SK-MEL-5 (cell line): ENCODE measurements at regions not wholly inside any gene's neighbourhood (a gene's known extent, or its start where the extent isn't known, plus 50 kb on each side); places are given as distances from the start of the nearest gene placed in this dataset.

Source experiments
- DNase-seq: peaks from one replicate; pipeline ENCODE4 v3.0.0-alpha.2; 2016; ENCODE audit warnings: low read depth, low spot score
- in situ Hi-C: cut with HindIII; loops from 2 replicates; pipeline ENCODE4 v1.10.0; 2016; ENCODE audit warnings: low sequenced_read_pairs, high pct_unique_total_duplicates, low pct_unique_long_range_greater_than_20kb

DNA sequence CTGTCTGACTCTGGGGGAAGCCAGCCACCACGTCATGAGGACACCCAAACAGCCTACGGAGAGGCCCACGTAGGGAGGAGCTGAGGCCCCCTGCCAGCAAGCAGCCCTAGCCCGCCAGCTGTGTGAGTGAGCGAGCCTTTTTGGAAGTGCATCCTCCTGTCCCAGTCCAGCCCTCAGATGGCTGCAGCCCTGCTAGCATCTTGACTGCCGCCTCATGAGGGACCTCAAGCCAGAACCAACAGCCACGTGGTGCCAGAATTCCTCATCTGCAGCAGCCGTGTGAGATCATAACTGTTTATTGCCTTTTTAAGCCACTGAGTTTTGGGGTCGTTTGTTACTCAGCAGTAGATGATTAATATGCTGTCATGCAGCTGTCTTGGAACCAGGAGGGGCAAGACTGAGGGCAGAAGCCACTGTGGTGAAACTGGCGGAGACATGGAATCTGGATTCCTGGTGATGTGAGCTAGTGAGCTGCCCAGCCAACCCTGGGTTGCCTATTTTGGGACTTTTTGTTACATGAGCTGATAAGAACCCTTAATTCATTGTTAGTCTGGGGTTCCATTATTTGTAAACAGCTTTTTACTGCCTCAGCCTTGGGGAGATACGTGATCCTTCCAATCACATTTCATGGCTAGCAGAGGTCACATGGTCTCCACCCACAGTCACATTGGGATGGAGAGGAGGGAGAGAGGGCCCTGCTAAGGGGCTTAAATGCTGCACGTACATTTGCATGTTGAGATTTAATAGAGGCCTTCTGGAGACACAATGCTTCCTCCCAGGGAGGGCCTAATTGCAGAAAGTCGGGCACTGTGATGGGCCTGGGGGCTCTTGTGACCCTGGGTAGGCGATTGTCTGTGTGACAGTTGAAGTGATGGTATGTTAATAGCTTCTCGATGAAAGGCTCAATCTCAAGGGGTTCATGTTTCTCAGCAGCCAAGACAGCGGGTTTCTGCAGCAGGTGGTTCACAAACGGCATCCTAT is 73.8 kb downstream of the RPLP1 start:
- no peak for DNase-seq
- in situ Hi-C loops = no loop called here

DNA sequence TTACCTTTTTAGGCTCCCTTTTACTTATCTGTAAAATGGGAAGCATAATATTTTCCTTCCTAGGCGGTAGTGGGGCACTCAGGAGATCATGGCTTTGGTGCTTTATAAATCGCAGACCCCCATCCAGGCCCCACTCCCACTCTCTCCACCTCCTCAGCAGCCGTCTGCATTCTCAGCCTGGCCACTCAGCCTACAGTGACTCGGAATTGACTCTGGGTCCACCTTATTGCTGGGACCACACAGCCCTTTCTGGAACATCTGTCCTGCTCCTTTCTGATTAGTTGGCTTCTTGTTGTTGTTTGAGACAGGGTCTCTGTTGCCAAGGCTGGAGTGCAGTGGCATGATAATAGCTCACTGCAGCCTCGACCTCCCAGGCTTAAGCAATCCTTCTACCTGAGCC is 76.5 kb downstream of the RPLP1 start:
- in situ Hi-C loops = no loop called here
- DNase-seq = no peak

DNA sequence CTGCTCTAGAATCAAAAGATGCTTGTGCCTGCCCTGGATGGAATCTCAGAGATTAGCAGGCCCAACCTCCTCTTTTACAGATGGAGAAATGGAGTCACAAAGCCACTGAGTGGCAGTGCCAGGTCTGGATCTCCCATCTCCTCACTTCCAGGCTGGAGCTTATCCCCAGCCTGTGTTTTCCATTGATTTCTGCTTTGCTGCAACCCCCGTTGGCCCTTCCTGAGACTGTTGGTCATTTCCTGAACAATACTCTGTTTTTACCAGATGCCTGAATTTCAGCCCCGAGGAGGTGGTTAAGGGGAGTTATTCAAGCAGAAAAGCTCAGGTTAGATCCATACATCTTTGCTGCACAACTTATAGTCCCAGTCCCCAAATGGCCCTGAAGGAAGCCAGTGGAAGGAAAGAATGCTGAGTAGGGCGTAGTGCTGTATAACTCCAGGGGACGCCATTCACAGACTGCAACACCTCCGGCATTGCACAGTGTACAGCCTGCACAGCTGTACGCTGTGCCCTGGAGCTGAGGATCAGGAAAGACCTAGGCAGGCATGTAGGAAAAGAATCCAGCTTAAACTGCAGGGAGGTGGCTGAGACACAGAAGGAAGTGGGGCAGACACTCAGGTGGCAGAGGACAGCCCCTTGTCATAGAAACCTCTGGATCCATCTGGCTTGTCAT is 77.5 kb downstream of the RPLP1 start:
- no peak for DNase-seq
- in situ Hi-C loops = no loop called here

- in situ Hi-C loops = no loop called here
- DNase-seq = no peak
These were observed 78.5 kb downstream of the RPLP1 start for GRCh38 chr15:69530991-69531664.

- in situ Hi-C loops = no loop called here
- DNase-seq = no peak
These were observed 79.0 kb downstream of the RPLP1 start for GRCh38 chr15:69531665-69532027.

GRCh38 chr15:69532066-69532465 is 79.4 kb downstream of the RPLP1 start:
- DNase-seq = no peak
- in situ Hi-C loops = no loop called here

DNA sequence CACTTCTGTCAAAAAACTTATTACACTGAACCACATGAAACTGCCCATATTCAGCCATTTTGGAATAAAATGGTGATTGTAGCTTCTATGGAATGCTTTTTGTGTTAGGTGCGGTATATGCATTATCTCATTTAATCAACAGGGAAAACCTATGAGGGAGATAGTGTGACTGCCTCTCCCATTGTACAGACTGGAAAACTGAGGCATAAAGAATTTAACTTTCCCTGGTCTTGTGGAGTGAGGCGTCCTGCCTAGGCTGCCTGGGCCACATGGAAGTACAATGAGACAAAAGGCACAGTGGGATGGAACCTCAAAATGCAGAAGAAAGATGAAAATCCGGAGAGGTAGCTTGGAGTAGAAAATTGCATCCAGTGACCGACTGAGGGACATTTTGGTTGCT is 80.2 kb downstream of the RPLP1 start:
- no peak for DNase-seq
- in situ Hi-C loops = no loop called here

DNA sequence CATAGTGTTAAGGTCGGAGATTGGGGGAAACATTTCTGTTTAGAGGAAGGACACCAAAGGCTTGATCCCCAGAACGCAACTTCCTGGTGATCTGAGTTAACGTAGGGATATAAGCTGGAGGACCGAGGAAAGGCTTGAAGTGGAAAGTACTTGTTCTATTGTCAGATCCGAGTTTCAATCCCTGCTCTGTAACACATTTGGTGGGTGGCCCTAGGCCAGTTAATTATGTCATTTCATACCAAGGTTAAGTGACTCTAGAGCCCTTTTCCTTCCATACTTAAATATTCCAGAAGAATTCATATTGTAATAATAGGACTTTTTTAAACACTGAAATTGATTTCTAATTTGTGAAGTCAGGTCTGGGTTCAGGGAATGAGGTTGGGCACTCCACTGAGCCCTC is 80.9 kb downstream of the RPLP1 start:
- in situ Hi-C loops = no loop called here
- no peak for DNase-seq

DNA sequence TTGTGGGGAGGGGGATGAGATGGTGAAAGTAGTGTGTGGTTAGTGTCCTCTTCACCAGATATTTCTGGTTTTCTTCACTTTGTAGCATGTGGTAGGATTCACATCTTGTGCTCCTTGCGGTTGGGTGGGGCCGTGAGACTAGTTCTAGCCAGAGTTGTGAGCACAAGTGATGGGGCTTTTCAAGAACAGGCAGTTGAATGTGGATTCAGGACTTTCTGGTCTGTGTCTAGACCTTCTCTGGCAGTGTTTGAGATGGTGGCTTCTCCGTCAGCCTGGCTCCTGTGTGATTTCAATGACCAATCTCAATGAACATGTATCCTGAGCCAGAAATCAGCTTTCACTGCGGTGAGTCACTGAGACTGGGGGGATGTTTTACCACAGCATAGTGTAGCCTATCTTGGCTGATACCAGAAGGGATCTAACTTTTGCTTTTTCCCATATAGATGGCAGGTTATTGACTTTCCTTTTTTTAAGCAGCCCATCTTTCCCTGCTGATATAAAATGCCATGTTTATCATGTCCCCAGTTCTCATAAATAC is 82.6 kb downstream of the RPLP1 start:
- in situ Hi-C loops = no loop called here
- no peak for DNase-seq

GRCh38 chr15:69535998-69536397 is 83.4 kb downstream of the RPLP1 start:
- DNase-seq = no peak
- in situ Hi-C loops = no loop called here

- no peak for DNase-seq
- in situ Hi-C loops = no loop called here
These were observed 84.3 kb downstream of the RPLP1 start for GRCh38 chr15:69536726-69537512.

DNA sequence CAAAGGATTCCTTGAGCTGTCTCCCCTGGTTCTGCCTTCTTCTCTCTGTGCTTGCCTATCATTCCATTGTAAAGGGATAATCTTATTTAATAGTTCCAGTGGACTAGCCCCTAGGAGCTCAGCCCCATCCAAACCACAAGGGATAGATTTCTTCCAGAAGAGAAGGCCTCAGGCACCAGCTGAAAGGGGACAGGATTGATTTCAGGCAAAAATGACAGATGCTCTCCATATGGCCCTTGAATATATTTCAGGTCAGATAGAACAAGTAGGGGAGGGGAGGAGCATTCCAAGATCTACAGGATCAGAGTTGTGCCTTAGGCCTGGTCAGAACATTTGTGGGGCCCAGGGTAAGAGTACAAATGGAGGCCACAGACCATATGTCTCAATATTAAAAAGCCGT is 85.3 kb downstream of the RPLP1 start:
- in situ Hi-C loops = no loop called here
- DNase-seq = no peak

DNA sequence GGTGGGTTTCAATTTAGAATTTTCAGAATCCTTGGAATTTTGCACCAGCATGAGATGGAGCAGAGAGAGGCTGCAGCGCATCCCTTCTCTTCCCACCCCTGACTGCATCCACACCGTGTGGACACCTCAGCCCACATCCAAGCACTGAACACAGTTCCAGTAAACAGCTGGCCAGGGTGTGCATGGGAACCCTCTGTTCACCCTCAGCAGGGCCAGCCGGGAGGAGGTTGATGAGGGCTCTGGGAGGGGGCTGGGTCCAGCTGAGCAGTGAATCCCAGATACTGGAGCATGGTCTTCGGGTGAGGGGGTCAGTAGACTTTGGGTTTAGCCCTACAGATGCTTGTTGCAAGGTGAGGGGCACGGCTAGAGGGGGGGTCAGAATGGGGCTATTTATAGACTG is 85.8 kb downstream of the RPLP1 start:
- in situ Hi-C loops = no loop called here
- no peak for DNase-seq

GRCh38 chr15:69539345-69539744 is 86.7 kb downstream of the RPLP1 start:
- no peak for DNase-seq
- in situ Hi-C loops = no loop called here

GRCh38 chr15:69540622-69541021 is 88.0 kb downstream of the RPLP1 start:
- in situ Hi-C loops = no loop called here
- DNase-seq = no peak

GRCh38 chr15:69542028-69542427 is 89.4 kb downstream of the RPLP1 start:
- in situ Hi-C loops = no loop called here
- DNase-seq = no peak

- no peak for DNase-seq
- in situ Hi-C loops = no loop called here
These were observed 91.2 kb downstream of the RPLP1 start for GRCh38 chr15:69543681-69544364.
